Upper lobe of left lung (tissue), 4 donors: ENCODE measurements at regions not wholly inside any gene's neighbourhood (a gene's known extent, or its start where the extent isn't known, plus 50 kb on each side); places are given as distances from the start of the nearest gene placed in this dataset.

Experiments used
- CTCF ChIP-seq, 6 experiments: fragments of 450-650 bp in 4 of 6; fragments of 200-600 bp in 2 of 6; sonication (generic) in 2 of 6; IDR thresholded peaks; one replicate each; pipeline ENCODE4 v1.5.1; 2016 to 2019; ENCODE audit warnings: antibody characterized with exemption in 6 of 6
- POLR2A ChIP-seq, 4 donors: fragments of 450-650 bp; IDR thresholded peaks; one replicate each; pipeline ENCODE4 v1.5.1; 2016 to 2017; ENCODE audit warnings: antibody characterized with exemption in 4 of 4, mild to moderate bottlenecking in 2 of 4

DNA sequence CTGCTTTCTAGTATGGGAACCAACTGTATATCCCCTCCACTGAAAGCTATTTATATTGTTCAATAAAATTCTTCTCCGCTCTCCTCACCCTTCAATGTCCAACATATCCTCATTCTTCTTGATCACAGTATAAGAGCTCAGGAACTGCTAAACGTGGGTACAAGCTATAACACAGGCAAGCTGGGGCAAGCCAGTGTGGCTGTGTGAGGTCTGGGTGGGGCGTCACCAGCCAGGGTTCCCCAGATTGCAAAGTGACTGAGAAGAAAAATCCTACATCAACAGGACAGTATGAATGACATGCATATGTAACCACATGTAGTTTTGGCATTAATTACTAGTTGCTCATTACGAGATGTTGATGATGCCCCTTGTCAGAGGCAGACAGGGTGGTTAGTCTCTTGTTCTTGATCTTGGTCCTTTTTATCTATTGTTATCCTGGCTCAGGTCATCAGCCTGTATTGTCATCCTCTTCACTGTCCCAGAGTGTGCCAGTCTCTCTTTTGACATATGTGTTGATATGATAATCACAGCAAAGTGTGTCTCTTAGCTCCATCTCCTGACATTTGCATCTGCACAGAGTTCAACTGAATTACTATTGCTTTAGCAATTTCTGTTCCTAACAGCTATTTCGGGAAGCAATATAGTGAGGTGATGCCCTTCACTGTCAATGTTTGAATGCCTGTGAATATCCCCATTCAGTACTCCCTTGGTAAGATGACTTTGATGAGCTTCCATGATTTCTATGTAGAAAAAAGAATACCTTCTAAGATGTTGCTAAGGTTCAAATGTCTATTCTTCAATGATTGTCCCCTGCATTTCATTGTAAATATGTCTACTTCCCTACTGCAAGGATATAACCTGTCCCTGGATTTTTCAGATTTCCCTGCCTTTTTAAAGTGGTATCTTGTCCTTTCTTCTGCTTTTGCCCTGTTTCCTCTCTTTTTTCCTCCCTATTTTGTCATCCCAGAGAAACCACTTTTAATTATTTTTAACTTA lies 140.3 kb downstream of the MAT2B start:
- TF ChIP-seq CTCF (IDR thresholded peaks at IDR 0.05) = no peak
- no peak for TF ChIP-seq POLR2A (IDR thresholded peaks at IDR 0.05)
